Esophagus squamous epithelium (tissue), 5 donors: ENCODE measurements at regions not wholly inside any gene's neighbourhood (a gene's known extent, or its start where the extent isn't known, plus 50 kb on each side); places are given as distances from the start of the nearest gene placed in this dataset.

Experiments
- DNase-seq: peaks from one replicate; lab custom pipeline; 2025; lab: John Stamatoyannopoulos, UW
- H3K27ac ChIP-seq, 4 donors: fragments of 200-600 bp; sonication (generic); one replicate each; pipeline ENCODE4 v1.5.1; 2016 to 2019; ENCODE audit warnings: mild to moderate bottlenecking in 1 of 4
- H3K27me3 ChIP-seq, 4 donors: fragments of 200-600 bp; sonication (generic); 1 replicate in 3 of 4; 2 replicates in 1 of 4; pipeline versions ENCODE4 v1.5.1 to v1.6.0; 2017 to 2021; ENCODE audit warnings: antibody characterized with exemption in 1 of 4
- H3K36me3 ChIP-seq, 3 donors: fragments of 200-600 bp; sonication (generic); one replicate each; pipeline ENCODE4 v1.5.1; 2016 to 2019
- H3K4me1 ChIP-seq, 3 donors: fragments of 200-600 bp; sonication (generic); one replicate each; pipeline ENCODE4 v1.5.1; 2017 to 2019
- H3K4me3 ChIP-seq, 4 donors: fragments of 200-600 bp; sonication (generic); 1 replicate in 3 of 4; 2 replicates in 1 of 4; pipeline ENCODE4 v1.5.1; 2016 to 2019; ENCODE audit warnings: mild to moderate bottlenecking in 2 of 4, moderate library complexity in 1 of 4
- H3K9me3 ChIP-seq, 3 donors: fragments of 200-600 bp; sonication (generic); one replicate each; pipeline ENCODE4 v1.5.1; 2016 to 2019
- POLR2A ChIP-seq, 4 donors: fragments of 450-650 bp; IDR thresholded peaks; one replicate each; pipeline ENCODE4 v1.6.1; 2017; ENCODE audit warnings: antibody characterized with exemption in 4 of 4, mild to moderate bottlenecking in 4 of 4, moderate library complexity in 3 of 4
- WGBS, 2 donors: methylation state at CpG; one replicate each; pipeline ENCODE4 v1.1.5; 2018; 5-methylcytosine and 5-hydroxymethylcytosine counted together
- intact Hi-C: fragments of 100-400 bp; cut with DNase I; formaldehyde crosslinking; loops from one replicate; pipeline ENCODE4 v1.15.0; 2022
- TF ChIP-seq, protein P1 (sequence below), 6 experiments: fragments of 450-650 bp in 4 of 6; fragments of 200-600 bp in 2 of 6; sonication (generic) in 2 of 6; IDR thresholded peaks; one replicate each; pipeline ENCODE4 v1.5.1; 2016 to 2019; ENCODE audit warnings: antibody characterized with exemption in 6 of 6, mild to moderate bottlenecking in 4 of 6, moderate library complexity in 4 of 6
- donor health status: DM: yes; HTN: yes; CAD: no.

DNA sequence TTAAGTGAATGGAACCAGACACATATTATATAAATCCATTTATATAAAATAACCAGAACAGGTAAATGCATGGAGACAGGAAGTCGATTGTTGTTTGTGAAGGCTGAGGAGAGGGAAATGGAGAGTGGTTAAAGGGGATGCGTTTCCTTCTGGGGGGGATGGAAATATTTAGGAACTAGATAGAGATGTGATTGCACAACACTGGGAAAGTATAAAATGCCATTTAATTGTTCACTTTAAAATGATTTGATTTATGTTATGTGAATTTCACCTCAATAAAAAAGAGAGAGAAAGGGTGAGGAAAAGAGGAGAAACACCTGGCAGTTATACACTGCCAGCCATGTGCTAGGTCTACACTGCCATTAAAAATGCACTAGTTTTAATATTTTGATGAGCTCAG lies 312.6 kb downstream of the CD83 start:
- Histone ChIP-seq H3K4me1 (no peaks in the 10 kb centered on the region), H3K4me3 (no peak overlapping the region), H3K27me3 (no peaks in the 10 kb centered on the region), H3K36me3 (no peaks in the 10 kb centered on the region), H3K9me3 (no peaks in the 10 kb centered on the region), H3K27ac (no peak overlapping the region)
- no peak for TF ChIP-seq POLR2A (IDR thresholded peaks at IDR 0.05)
- TF ChIP-seq, protein P1, sequence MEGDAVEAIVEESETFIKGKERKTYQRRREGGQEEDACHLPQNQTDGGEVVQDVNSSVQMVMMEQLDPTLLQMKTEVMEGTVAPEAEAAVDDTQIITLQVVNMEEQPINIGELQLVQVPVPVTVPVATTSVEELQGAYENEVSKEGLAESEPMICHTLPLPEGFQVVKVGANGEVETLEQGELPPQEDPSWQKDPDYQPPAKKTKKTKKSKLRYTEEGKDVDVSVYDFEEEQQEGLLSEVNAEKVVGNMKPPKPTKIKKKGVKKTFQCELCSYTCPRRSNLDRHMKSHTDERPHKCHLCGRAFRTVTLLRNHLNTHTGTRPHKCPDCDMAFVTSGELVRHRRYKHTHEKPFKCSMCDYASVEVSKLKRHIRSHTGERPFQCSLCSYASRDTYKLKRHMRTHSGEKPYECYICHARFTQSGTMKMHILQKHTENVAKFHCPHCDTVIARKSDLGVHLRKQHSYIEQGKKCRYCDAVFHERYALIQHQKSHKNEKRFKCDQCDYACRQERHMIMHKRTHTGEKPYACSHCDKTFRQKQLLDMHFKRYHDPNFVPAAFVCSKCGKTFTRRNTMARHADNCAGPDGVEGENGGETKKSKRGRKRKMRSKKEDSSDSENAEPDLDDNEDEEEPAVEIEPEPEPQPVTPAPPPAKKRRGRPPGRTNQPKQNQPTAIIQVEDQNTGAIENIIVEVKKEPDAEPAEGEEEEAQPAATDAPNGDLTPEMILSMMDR (IDR thresholded peaks at IDR 0.05) = no peak
- 61 to 62% methylated on average over 2 of the region's 2 CpGs for WGBS, 2 donors
- intact Hi-C loops = no loop called here
- no peak for DNase-seq

DNA sequence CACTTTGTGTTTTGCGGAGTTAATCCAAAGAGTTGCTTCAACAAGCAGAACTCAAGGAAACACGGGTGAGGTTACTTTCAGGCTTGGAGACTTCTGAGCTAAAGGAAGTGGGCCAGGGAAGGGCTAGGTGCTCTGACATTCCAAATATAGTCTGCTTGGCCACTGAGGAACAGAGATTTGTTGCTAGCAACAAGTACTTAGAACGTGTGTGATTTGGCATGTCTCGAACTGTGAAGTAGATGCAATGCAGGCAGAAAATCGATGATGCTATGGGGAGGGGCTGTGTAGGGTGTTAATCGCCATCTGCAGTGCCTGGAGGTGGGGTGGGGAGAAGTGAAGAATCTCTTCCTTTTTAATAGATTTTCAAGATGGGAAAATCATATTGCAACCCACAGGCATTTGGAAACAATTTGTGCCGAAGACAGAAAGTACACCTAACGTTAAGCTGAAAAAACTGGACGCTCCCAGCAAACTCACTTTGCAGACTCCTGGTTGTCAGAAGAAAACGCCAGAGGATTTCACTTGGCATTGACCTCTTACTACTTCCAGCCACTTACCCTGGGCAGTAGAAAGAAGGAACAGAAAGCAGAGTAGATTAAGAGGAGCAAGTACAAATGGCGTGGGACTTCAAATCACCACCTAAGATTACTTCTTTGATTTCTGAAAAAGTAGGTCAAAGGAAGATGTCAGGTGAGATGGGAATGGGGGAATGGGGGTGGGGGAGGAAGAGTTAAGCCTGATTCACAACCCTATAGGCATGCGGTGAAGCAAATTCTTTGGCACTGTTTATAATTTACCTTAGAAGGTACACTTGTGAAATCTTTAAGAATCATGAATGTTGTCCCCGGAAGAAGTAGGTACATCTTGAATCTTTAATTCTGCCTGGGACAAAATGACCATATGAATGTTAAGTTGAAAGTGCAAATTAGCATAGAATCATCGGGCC lies 314.1 kb downstream of the CD83 start:
- intact Hi-C loops = no loop called here
- TF ChIP-seq POLR2A (IDR thresholded peaks at IDR 0.05) = no peak
- TF ChIP-seq, protein P1 (IDR thresholded peaks at IDR 0.05) = no peak
- H3K9me3 ChIP-seq = no peaks in the 10 kb centered on the region
- H3K27ac ChIP-seq = no peak overlapping the region
- 71 to 76% methylated on average over 14 of the region's 14 CpGs for WGBS, 2 donors
- H3K36me3 ChIP-seq = no peaks in the 10 kb centered on the region
- DNase-seq = no peak
- H3K27me3 ChIP-seq = no peaks in the 10 kb centered on the region
- no peak overlapping the region for H3K4me3 ChIP-seq
- H3K4me1 ChIP-seq = no peaks in the 10 kb centered on the region

DNA sequence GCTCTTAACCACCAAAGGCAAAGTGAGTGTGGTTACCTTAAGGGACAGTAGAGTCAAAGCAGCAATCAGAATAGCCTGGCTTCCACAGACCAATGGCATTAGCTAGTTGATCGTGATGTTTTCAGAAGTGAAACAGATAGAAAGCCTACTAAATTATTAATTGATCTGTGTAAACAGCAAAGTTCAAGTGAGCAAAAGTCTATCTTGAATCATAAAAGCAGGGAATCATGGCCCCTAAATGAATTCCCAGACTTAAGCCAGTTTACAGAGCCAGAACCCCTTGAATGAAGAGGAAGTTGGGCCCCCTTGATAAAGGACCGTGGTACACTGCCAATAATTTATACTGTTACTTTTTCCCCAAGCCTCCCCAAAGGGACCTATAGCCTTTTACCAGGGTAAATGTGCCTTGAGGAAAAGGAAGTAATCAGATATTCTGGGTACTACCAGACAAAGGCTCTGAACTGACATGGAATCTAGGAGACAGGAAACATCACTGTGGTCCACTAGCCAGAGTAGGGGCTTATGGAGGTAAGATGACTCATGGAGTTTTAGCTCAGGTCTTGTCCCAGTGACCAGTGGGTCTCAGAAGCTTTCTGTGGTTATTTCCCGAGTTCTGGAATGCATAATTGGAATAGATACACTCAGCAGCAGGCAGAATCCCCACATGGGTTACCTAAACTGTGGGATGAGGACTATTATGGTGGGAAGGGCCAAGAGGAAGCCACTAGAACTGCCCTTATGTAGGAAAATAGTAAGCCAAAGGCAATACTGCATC lies 317.5 kb downstream of the CD83 start:
- H3K36me3 ChIP-seq = no peaks in the 10 kb centered on the region
- H3K27me3 ChIP-seq = no peaks in the 10 kb centered on the region
- intact Hi-C loops = no loop called here
- 71 to 75% methylated on average over 3 of the region's 3 CpGs for WGBS, 2 donors
- no peak overlapping the region for H3K27ac ChIP-seq
- no peak for DNase-seq
- no peaks in the 10 kb centered on the region for H3K9me3 ChIP-seq
- H3K4me1 ChIP-seq = peaks cover 0 to 2% (median 0%) of the 10 kb centered on the region in 3 donors
- TF ChIP-seq, protein P1 (IDR thresholded peaks at IDR 0.05) = no peak
- TF ChIP-seq POLR2A (IDR thresholded peaks at IDR 0.05) = no peak
- no peak overlapping the region for H3K4me3 ChIP-seq

DNA sequence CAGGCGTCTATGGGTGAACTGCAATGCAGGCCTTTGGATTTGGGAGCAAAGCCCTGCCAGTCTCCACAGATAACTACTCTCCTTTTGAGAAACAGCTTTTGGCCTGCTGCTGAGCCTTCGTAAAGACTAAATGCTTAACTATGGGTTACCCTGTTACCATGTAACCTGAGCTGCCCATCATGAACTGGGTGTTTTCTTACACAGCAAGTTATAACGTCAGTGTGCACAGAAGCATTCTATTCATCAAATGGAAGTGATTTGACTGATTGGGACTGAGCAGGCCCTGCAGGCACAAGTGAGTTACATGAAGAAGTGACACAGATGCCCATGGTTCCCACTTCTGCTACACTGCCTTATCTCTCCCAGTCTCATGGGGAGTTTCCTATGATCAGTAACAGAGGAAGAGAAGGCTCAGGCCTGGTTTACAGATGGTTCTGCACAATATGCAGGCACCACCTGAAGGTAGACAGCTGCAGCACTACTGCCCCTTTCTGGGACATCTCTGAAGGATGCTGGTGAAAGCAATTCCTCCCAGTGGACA lies 319.1 kb downstream of the CD83 start:
- WGBS, 2 donors = 78 to 81% methylated on average over 2 of the region's 3 CpGs
- TF ChIP-seq POLR2A (IDR thresholded peaks at IDR 0.05) = no peak
- TF ChIP-seq, protein P1 (IDR thresholded peaks at IDR 0.05) = no peak
- Histone ChIP-seq H3K4me1 (peaks cover 0 to 14% (median 6%) of the 10 kb centered on the region in 3 donors), H3K36me3 (no peaks in the 10 kb centered on the region), H3K27me3 (no peaks in the 10 kb centered on the region), H3K27ac (no peak overlapping the region), H3K9me3 (no peaks in the 10 kb centered on the region), H3K4me3 (no peak overlapping the region)
- no peak for DNase-seq
- intact Hi-C loops = no loop called here
